ENCODE measurements at regions not wholly inside any gene's neighbourhood (a gene's known extent, or its start where the extent isn't known, plus 50 kb on each side); places are given as distances from the start of the nearest gene placed in this dataset.

DNA sequence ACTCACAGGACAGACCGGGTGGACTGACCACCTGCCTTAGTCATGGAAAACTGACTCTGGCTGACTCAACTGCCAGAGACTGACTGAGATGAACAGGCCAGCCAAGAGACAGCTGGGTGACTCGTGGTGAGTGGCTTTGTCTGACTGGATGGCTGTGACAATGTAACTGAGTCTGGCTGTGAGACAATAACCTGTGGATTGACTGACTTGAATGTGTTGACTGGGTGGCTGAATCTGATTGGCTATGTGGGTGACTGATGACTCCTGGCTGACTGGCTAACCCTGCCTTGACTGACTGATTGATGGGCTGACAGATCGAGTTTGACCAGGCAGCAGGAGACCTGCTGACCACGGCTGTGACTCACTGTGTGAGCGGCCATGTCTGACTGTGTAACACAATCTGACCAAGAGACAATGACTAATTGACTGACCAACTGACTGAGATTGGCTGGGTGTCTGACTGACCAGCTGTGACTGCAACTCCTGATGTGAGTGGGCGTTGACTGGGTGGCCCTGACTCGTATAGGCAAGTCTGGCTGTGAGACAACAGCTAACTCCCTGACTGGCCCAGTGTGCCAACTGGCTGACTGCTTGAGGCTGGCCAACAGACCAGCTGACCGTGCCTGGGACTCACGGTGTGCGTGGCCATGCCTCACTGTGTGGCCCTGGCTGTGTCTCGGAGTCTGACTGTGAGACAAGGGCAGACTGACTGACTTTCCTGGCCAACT lies 509.1 kb downstream of the SHQ1 start:
- Histone ChIP-seq H4K8ac (ENCODE audit: extremely low read depth, insufficient read depth, low read length) (peak overlapping the region; percentile 62), H3K79me1 (ENCODE audit: low read depth, low read length) (no peaks in the 10 kb centered on the region), H3K9me3 (ENCODE audit: insufficient read depth in 2 of 2, low read depth in 1 of 2, low read length in 1 of 2) (no peaks in the 10 kb centered on the region), H3K56ac (replicated peaks; ENCODE audit: insufficient read length, low read depth, low read length) (no peak overlapping the region), H3K4me2 (ENCODE audit: insufficient read depth in 1 of 2, low read depth in 2 of 2, low read length in 2 of 2) (no peak overlapping the region), H3K27ac (ENCODE audit: low read depth, low read length) (no peak overlapping the region), H3K23ac (ENCODE audit: insufficient read length) (no peak overlapping the region), H3K4me3 (ENCODE audit: extremely low read depth in 1 of 4, insufficient read depth in 2 of 4, low read depth in 3 of 4, low read length in 4 of 4) (no peak overlapping the region), H4K5ac (ENCODE audit: insufficient read length, low read depth, low read length) (peak overlapping the region; percentile 44), H3K4me1 (replicated peaks in 1 of 4; ENCODE audit: control insufficient read depth in 3 of 4, insufficient read depth in 4 of 4, low read length in 3 of 4) (peaks cover 3 to 17% (median 9%) of the 10 kb centered on the region in 4 experiments), H3K14ac (ENCODE audit: insufficient read length) (no peak overlapping the region), H3K9ac (replicated peaks in 1 of 4; ENCODE audit: extremely low read depth in 1 of 4, low read depth in 3 of 4, low read length in 3 of 4) (no peak overlapping the region; a peak in 1 of 7 replicates), H2BK5ac (ENCODE audit: low read depth, low read length) (peak overlapping the region; percentile 6; the same call in 1 of the 2 replicates), H4K20me1 (replicated peaks in 1 of 2; ENCODE audit: control insufficient read depth in 1 of 2, insufficient read depth in 2 of 2, low read length in 2 of 2) (peaks cover 0 to 5% of the 10 kb centered on the region in 2 experiments), H2BK12ac (ENCODE audit: low read depth, low read length) (peak overlapping the region; percentile 69; the same call in 1 of the 2 replicates), H4K91ac (replicated peaks; ENCODE audit: insufficient read length, low read length) (peak overlapping the region; percentile 81), H2AK5ac (ENCODE audit: low read depth, low read length) (no peak overlapping the region), H2BK120ac (replicated peaks; ENCODE audit: low read depth, low read length) (no peak overlapping the region), H3K23me2 (ENCODE audit: low read depth, low read length) (peaks cover 6% of the 10 kb centered on the region), H2AFZ (ENCODE audit: low read length) (peak overlapping the region; percentile 62; the same call in 1 of the 2 replicates), H3K4ac (replicated peaks; ENCODE audit: insufficient read length, low read depth, low read length) (no peak overlapping the region), H2BK15ac (ENCODE audit: low read length) (no peak overlapping the region; the same call in 1 of the 2 replicates), H3K36me3 (ENCODE audit: control insufficient read depth in 2 of 4, insufficient read depth in 4 of 4, low read length in 3 of 4) (no peaks in the 10 kb centered on the region), H2BK20ac (ENCODE audit: low read length) (peak overlapping the region; percentile 94; the same call in 1 of the 2 replicates), H3K79me2 (ENCODE audit: control insufficient read depth in 1 of 2, insufficient read depth in 2 of 2, low read length in 2 of 2) (no peaks in the 10 kb centered on the region), H3K18ac (ENCODE audit: extremely low read depth, low read length) (peak overlapping the region; percentile 15; the same call in 1 of the 2 replicates), H3K27me3 (replicated peaks in 1 of 4; ENCODE audit: control insufficient read depth in 3 of 4, extremely low read depth in 1 of 4, insufficient read depth in 3 of 4, low read length in 3 of 4) (no peaks in the 10 kb centered on the region; a peak in 1 of 7 replicates)
- WGBS, 2 experiments (ENCODE audit: extremely low coverage in 1 of 2, insufficient coverage in 1 of 2, insufficient read length in 1 of 2, insufficient replicate concordance in 2 of 2, low coverage in 1 of 2, low lambda C conversion rate in 2 of 2, missing lambda C conversion rate in 1 of 2) = 96% methylated on average over 11 of the region's 11 CpGs; no CpG with 5 or more reads in 1 of the 2 experiments
- CTCF ChIA-PET (ENCODE audit: partially characterized antibody) = interaction anchor here (0.8 to 3.1 kb wide), 4 partner anchors 9 to 472 kb away, joined by 3 to 14 read pairs (median 4); no protein-coding TSS in a partner anchor
- no peak for TF ChIP-seq RBBP5 (IDR thresholded peaks at IDR 0.05; ENCODE audit: borderline replicate concordance, low read depth, low read length)
- no peak for TF ChIP-seq JUN (IDR thresholded peaks at IDR 0.05; ENCODE audit: low read depth, low read length)
- TF ChIP-seq YY1 (IDR thresholded peaks at IDR 0.05; ENCODE audit: low read depth, low read length) = no peak
- no peak for TF ChIP-seq KDM1A (IDR thresholded peaks at IDR 0.05; ENCODE audit: borderline replicate concordance, low read length)
- TF ChIP-seq RFX5 (IDR thresholded peaks at IDR 0.05; ENCODE audit: borderline replicate concordance, low read depth, low read length) = no peak
- TF ChIP-seq GABPA (IDR thresholded peaks at IDR 0.05; ENCODE audit: borderline replicate concordance, insufficient read depth, low read length) = no peak
- no peak for TF ChIP-seq ZNF274 (IDR thresholded peaks at IDR 0.05; ENCODE audit: borderline replicate concordance, extremely low read depth, low read length)
- no peak for TF ChIP-seq EZH2 (IDR thresholded peaks at IDR 0.05; ENCODE audit: low read depth, low read length, severe bottlenecking)
- TF ChIP-seq BCL11A (IDR thresholded peaks at IDR 0.05; ENCODE audit: low read depth in 2 of 2, low read length in 2 of 2) = no peak
- POLR2A ChIA-PET (ENCODE audit: partially characterized antibody) = no interaction called here
- DNase-seq (ENCODE audit: low read depth in 1 of 2, low spot score in 2 of 2) (no peak), FAIRE-seq (no peak)

Data from H1 (cell line).